Kidney (tissue), 13 donors: ENCODE measurements at regions not wholly inside any gene's neighbourhood (a gene's known extent, or its start where the extent isn't known, plus 50 kb on each side); places are given as distances from the start of the nearest gene placed in this dataset.

ENCODE experiments used
- DNase-seq, 5 donors: peaks; one replicate each; pipeline ENCODE4 v3.0.0-alpha.2; 2013 to 2020
- FAIRE-seq: peaks from 2 replicates; lab custom pipeline; 2012; peaks lifted over from hg19 to GRCh38; lab: Jason Lieb, UNC
- H3K27ac ChIP-seq, 2 donors: one replicate each; pipeline ENCODE4 v1.7.0; 2013; ENCODE audit warnings: low read depth in 2 of 2, low read length in 2 of 2, inconsistent platforms in 1 of 2
- H3K27me3 ChIP-seq: one replicate; pipeline ENCODE4 v1.7.1; 2013; ENCODE audit warnings: low read length, inconsistent platforms; ENCODE audit not compliant: control insufficient read depth, insufficient read depth
- H3K36me3 ChIP-seq, 3 donors: one replicate each; pipeline versions ENCODE4 v1.7.0 to v1.7.1; 2013; ENCODE audit warnings: low read length in 3 of 3, control low read depth in 1 of 3, inconsistent platforms in 1 of 3; ENCODE audit not compliant: insufficient read depth in 3 of 3, control insufficient read depth in 2 of 3
- H3K4me1 ChIP-seq, 3 donors: one replicate each; pipeline versions ENCODE4 v1.7.0 to v1.7.1; 2013; ENCODE audit warnings: low read length in 3 of 3, inconsistent platforms in 1 of 3, low read depth in 1 of 3; ENCODE audit not compliant: control insufficient read depth in 2 of 3, insufficient read depth in 2 of 3
- H3K4me3 ChIP-seq, 3 donors: one replicate each; pipeline versions ENCODE4 v1.7.0 to v1.8.1; 2013; ENCODE audit warnings: low read length in 3 of 3, control low read depth in 1 of 3, inconsistent platforms in 1 of 3
- H3K9ac ChIP-seq, 3 donors: one replicate each; pipeline versions ENCODE4 v1.7.0 to v1.7.1; 2013; ENCODE audit warnings: low read length in 3 of 3, control low read depth in 1 of 3, inconsistent platforms in 1 of 3
- H3K9me3 ChIP-seq, 3 donors: one replicate each; pipeline versions ENCODE4 v1.7.0 to v1.7.1; 2013; ENCODE audit warnings: low read length in 3 of 3, control low read depth in 1 of 3, inconsistent platforms in 1 of 3; ENCODE audit not compliant: control insufficient read depth in 2 of 3, insufficient read depth in 1 of 3
- intact Hi-C: fragments of 100-400 bp; cut with DNase I; formaldehyde crosslinking; loops from one replicate; pipeline ENCODE4 v1.11.1; 2022
- TF ChIP-seq, protein P1 (sequence below): IDR thresholded peaks from 3 replicates; pipeline ENCODE4 v1.5.1; 2012; ENCODE audit warnings: mild to moderate bottlenecking, moderate library complexity, borderline replicate concordance; ENCODE audit not compliant: insufficient read depth; ENCODE audit errors: extremely low read depth
- donor health status: control.
- donor health status: control.
- donor health status: control.
- donor health status: control.
- donor health status: control.
- donor health status: DM: yes; HTN: yes; CAD: no.
- donor health status: Normal renal cell carcinoma (clear cell type).

DNA sequence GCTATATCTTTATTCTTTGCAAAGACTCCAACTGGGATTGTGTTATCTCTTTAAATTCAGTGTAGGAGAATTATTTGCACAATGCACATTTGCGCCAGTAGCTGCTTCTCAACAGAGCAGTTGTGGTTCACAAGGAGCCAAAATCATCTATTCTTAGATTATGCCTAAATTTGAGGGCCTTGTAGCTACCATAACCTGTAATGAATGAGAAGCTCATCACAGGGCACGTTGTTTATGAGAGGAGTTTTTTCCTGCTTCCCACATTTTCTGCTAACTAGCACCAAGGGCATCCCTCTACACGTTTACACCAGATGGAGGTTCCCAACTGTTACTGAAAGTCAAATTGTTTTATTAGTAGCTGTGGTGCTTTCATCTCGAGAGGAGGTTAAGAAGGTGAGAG, 322.4 kb downstream of the TMEM161B start:
- TF ChIP-seq, protein P1, sequence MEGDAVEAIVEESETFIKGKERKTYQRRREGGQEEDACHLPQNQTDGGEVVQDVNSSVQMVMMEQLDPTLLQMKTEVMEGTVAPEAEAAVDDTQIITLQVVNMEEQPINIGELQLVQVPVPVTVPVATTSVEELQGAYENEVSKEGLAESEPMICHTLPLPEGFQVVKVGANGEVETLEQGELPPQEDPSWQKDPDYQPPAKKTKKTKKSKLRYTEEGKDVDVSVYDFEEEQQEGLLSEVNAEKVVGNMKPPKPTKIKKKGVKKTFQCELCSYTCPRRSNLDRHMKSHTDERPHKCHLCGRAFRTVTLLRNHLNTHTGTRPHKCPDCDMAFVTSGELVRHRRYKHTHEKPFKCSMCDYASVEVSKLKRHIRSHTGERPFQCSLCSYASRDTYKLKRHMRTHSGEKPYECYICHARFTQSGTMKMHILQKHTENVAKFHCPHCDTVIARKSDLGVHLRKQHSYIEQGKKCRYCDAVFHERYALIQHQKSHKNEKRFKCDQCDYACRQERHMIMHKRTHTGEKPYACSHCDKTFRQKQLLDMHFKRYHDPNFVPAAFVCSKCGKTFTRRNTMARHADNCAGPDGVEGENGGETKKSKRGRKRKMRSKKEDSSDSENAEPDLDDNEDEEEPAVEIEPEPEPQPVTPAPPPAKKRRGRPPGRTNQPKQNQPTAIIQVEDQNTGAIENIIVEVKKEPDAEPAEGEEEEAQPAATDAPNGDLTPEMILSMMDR = no peak

DNA sequence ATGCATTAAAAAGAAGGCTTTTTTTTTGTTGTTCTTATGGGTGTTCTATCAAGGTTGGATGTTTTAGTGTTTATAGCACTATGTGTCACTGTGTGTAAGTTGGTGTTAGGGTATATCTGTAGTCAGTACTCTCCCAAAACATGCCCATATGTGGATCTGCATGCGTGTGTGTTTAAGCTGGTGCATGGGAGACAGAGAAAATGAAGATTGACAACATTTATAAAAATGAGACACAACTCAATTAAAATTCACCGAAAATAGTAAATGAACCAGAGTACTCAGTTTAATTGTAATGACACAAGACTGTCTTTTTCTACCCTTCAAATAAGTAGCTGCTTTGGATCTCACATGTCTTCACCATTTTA, 323.4 kb downstream of the TMEM161B start:
- H3K4me1 ChIP-seq = no peaks in the 10 kb centered on the region
- DNase-seq (no peak), FAIRE-seq (no peak)
- no peak overlapping the region for H3K4me3 ChIP-seq
- no peak overlapping the region for H3K27ac ChIP-seq
- H3K9ac ChIP-seq = no peak overlapping the region
- no peaks in the 10 kb centered on the region for H3K9me3 ChIP-seq
- H3K27me3 ChIP-seq = no peaks in the 10 kb centered on the region
- TF ChIP-seq, protein P1 = no peak
- intact Hi-C loops = no loop called here
- H3K36me3 ChIP-seq = no peaks in the 10 kb centered on the region

More for the DNA sequence above, 322.4 kb downstream of the TMEM161B start:
- Histone ChIP-seq H3K27me3 (no peaks in the 10 kb centered on the region), H3K36me3 (no peaks in the 10 kb centered on the region), H3K4me3 (no peak overlapping the region), H3K9me3 (no peaks in the 10 kb centered on the region), H3K4me1 (no peaks in the 10 kb centered on the region), H3K9ac (no peak overlapping the region), H3K27ac (no peak overlapping the region)
- intact Hi-C loops = no loop called here
- FAIRE-seq (no peak), DNase-seq (no peak)

DNA sequence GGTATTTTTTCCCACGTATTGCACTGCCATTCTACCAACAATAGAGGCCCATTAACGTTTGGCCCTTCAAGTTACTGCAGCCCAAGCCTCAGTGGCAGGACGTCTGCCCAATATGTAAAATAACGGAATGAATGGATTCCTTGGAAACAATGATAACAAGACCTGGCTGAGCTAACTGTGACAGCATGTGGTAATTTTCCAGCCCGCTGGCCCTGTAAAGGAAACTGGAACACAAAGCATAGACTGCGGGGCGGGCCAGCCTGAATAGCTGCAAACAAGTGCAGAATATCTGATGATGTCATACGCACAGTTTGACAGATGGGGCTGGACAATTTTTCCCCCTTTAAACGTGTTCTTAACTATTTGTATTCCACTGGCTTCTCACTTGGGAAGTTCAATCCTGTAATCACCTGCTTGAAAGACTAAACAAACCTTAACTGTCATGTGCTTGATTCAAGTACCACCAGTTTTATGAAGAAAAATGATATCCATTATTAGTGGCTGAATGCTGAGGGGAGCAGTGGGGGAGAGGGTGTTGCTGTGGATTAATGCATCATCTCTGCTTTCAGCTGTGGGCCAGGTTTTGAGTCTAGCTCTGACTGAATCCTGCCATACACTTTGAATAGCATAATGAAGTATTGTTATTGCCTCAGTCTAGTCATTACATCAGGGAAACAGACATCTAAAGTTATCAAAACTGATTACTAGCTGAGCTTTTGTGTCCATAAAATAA, 323.9 kb downstream of the TMEM161B start:
- FAIRE-seq = no peak
- H3K9me3 ChIP-seq = no peaks in the 10 kb centered on the region

More for the DNA sequence above, 323.9 kb downstream of the TMEM161B start:
- no peak overlapping the region for H3K4me3 ChIP-seq
- no peaks in the 10 kb centered on the region for H3K36me3 ChIP-seq
- TF ChIP-seq, protein P1 = no peak
- H3K4me1 ChIP-seq = no peaks in the 10 kb centered on the region
- peak in 1 of 5 donors; percentile 3 for DNase-seq
- no peak overlapping the region for H3K27ac ChIP-seq
- no peak overlapping the region for H3K9ac ChIP-seq
- intact Hi-C loops = no loop called here
- no peaks in the 10 kb centered on the region for H3K27me3 ChIP-seq
